ENCODE measurements at regions not wholly inside any gene's neighbourhood (a gene's known extent, or its start where the extent isn't known, plus 50 kb on each side); places are given as distances from the start of the nearest gene placed in this dataset.

DNA sequence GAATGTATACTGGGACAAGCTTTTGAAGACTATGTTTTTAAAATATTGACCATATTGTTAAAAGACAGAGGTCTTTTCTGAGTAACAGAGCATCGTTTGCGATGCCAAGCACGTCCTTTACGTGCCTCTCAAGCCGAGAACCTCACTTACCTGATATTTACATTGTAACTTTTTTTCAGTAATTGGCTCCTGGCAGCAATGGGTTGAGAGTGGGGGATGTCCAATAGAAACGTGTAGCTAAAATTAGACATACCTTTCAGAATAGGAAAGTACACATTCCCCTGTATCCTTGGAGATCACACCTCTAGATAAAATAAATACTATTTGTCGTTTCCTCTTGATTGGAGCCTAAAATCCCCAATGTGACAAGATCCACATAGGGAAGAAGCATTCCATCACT is 222.2 kb upstream of the RGS6 start:
- Histone ChIP-seq H3K27ac (replicated peaks) (no peak overlapping the region), H3K27me3 (ENCODE audit: insufficient read depth, poor library complexity, severe bottlenecking) (no peaks in the 10 kb centered on the region), H3K4me3 (replicated peaks; ENCODE audit: insufficient read depth, low read length) (no peak overlapping the region)
- DNase-seq (ENCODE audit: low read depth in 1 of 2, low spot score in 1 of 2), result no peak
- no peak for TF ChIP-seq GABPA (IDR thresholded peaks at IDR 0.05; ENCODE audit: low read depth)
- TF ChIP-seq SPI1 (IDR thresholded peaks at IDR 0.05; ENCODE audit: borderline replicate concordance, low read depth), result no peak
- TF ChIP-seq, protein P1, sequence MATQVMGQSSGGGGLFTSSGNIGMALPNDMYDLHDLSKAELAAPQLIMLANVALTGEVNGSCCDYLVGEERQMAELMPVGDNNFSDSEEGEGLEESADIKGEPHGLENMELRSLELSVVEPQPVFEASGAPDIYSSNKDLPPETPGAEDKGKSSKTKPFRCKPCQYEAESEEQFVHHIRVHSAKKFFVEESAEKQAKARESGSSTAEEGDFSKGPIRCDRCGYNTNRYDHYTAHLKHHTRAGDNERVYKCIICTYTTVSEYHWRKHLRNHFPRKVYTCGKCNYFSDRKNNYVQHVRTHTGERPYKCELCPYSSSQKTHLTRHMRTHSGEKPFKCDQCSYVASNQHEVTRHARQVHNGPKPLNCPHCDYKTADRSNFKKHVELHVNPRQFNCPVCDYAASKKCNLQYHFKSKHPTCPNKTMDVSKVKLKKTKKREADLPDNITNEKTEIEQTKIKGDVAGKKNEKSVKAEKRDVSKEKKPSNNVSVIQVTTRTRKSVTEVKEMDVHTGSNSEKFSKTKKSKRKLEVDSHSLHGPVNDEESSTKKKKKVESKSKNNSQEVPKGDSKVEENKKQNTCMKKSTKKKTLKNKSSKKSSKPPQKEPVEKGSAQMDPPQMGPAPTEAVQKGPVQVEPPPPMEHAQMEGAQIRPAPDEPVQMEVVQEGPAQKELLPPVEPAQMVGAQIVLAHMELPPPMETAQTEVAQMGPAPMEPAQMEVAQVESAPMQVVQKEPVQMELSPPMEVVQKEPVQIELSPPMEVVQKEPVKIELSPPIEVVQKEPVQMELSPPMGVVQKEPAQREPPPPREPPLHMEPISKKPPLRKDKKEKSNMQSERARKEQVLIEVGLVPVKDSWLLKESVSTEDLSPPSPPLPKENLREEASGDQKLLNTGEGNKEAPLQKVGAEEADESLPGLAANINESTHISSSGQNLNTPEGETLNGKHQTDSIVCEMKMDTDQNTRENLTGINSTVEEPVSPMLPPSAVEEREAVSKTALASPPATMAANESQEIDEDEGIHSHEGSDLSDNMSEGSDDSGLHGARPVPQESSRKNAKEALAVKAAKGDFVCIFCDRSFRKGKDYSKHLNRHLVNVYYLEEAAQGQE (IDR thresholded peaks at IDR 0.05; ENCODE audit: insufficient replicate concordance, low read depth), result no peak
- TF ChIP-seq CTCF (IDR thresholded peaks at IDR 0.05; ENCODE audit: insufficient read depth, low read length), result no peak
- no peak for TF ChIP-seq POLR2AphosphoS5 (IDR thresholded peaks at IDR 0.05; ENCODE audit: low read depth)

DNA sequence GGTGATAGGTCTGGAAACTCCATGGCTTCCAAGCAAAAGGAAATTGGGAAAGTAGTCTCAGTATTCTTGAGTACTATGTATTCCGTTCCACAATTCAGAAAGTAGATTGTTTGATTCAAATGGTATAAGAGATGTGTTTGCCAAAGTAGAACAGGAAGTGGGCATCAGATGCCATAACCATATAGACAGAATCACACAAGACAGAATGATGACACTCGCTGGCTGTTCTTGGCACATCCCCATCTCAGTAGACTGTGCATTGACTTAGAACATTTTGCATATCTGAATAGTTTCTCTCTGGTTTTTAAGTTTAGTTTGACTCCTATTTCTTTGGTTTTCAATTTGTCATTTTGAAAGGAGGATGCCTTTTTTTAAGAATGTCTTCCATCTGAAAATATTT is 221.1 kb upstream of the RGS6 start:
- no peak for DNase-seq (ENCODE audit: low read depth in 1 of 2, low spot score in 1 of 2)
- no peak for TF ChIP-seq POLR2AphosphoS5 (IDR thresholded peaks at IDR 0.05; ENCODE audit: low read depth)
- TF ChIP-seq CTCF (IDR thresholded peaks at IDR 0.05; ENCODE audit: insufficient read depth, low read length), result no peak
- no peak for TF ChIP-seq SPI1 (IDR thresholded peaks at IDR 0.05; ENCODE audit: borderline replicate concordance, low read depth)
- TF ChIP-seq GABPA (IDR thresholded peaks at IDR 0.05; ENCODE audit: low read depth), result no peak
- TF ChIP-seq, protein P1 (IDR thresholded peaks at IDR 0.05; ENCODE audit: insufficient replicate concordance, low read depth), result no peak
- H3K27ac ChIP-seq (replicated peaks), result no peak overlapping the region
- H3K27me3 ChIP-seq (ENCODE audit: insufficient read depth, poor library complexity, severe bottlenecking), result no peaks in the 10 kb centered on the region
- H3K4me3 ChIP-seq (replicated peaks; ENCODE audit: insufficient read depth, low read length), result no peak overlapping the region

- TF ChIP-seq GABPA (IDR thresholded peaks at IDR 0.05; ENCODE audit: low read depth) (no peak), SPI1 (IDR thresholded peaks at IDR 0.05; ENCODE audit: borderline replicate concordance, low read depth) (no peak), POLR2AphosphoS5 (IDR thresholded peaks at IDR 0.05; ENCODE audit: low read depth) (no peak), CTCF (IDR thresholded peaks at IDR 0.05; ENCODE audit: insufficient read depth, low read length) (no peak)
- TF ChIP-seq, protein P1 (IDR thresholded peaks at IDR 0.05; ENCODE audit: insufficient replicate concordance, low read depth), result no peak
- H3K27me3 ChIP-seq (ENCODE audit: insufficient read depth, poor library complexity, severe bottlenecking), result no peaks in the 10 kb centered on the region
- no peak overlapping the region for H3K4me3 ChIP-seq (replicated peaks; ENCODE audit: insufficient read depth, low read length)
- H3K27ac ChIP-seq (replicated peaks), result no peak overlapping the region
- DNase-seq (ENCODE audit: low read depth in 1 of 2, low spot score in 1 of 2), result no peak
Measured at GRCh38 chr14:71711619-71712018, 220.6 kb upstream of the RGS6 start.
